Hepatic stellate cell (primary cell): ENCODE measurements at regions not wholly inside any gene's neighbourhood (a gene's known extent, or its start where the extent isn't known, plus 50 kb on each side); places are given as distances from the start of the nearest gene placed in this dataset.
"Not testable (repeated sequence)": the region's sequence is repeated elsewhere in the genome, so short reads cannot be mapped to it uniquely, and the experiment has no call there.

Experiments
- DNase-seq: peaks from one replicate; pipeline ENCODE4 v3.0.0; 2011; ENCODE audit warnings: low spot score

- no peak for DNase-seq
Measured at GRCh38 chr13:103663996-103664395, 597.8 kb upstream of the SLC10A2 start.

- DNase-seq: no peak
Measured at GRCh38 chr13:103656311-103656710, 590.1 kb upstream of the SLC10A2 start.

GRCh38 chr13:103640606-103641005 lies 574.4 kb upstream of the SLC10A2 start:
- DNase-seq: no peak

DNA sequence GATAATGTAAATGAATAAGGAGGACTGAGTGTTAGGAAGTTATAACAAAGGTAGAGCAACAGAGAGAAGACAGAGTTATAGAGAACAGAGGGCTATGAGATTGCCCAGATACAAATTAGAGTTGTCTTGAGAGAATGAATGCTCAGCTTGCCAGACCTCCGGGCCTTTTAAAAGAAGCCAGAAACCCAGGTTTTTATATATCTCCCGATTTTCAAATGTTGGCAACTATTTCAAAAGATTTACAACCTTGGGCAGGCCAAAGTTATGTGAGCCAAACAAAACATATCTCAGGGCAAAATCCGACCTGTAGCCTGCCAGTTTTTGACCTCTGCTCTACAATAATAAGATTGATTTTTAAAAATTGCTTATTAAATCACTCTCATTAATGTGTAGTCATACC lies 573.1 kb upstream of the SLC10A2 start:
- no peak for DNase-seq

DNA sequence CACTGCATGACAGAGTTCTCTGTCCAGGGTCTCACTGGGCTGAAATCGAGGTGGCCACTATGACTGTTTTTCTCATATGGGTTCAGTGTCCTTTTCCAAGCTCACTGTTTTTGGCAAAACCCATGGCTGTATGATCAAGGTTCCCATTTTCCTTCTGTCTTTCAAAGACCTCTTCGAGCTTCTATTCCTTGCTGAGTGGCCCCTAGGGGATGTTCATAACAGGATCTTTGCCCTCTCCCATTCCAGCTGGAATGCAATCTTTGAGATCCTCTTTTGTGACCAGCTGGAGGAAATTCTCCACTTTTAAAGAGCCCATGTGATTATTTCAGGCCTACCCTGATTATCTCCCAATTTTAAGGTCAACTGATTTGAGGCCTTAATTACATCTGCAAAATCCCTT lies 572.5 kb upstream of the SLC10A2 start:
- DNase-seq: no peak

DNA sequence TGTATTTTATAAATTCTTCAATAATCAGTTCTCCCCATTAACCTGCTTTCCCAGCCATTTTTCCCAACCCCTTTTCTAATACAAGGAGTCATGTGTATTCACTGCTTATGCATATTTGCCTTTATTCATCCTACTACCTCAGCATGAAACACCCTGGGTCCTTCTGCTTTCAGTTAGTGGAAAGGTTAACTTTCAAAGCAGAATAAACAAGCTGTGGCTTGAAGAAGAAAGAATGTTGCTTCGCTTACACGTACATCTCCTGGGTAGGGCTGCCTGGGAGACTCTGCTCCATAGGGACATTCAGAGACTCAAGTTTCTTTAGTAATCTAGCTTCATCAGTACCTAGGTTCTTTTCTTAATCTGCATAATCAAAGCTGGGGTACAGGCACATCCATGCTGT lies 567.8 kb upstream of the SLC10A2 start:
- DNase-seq: no peak

GRCh38 chr13:103625194-103625593 lies 559.0 kb upstream of the SLC10A2 start:
- no peak for DNase-seq

DNA sequence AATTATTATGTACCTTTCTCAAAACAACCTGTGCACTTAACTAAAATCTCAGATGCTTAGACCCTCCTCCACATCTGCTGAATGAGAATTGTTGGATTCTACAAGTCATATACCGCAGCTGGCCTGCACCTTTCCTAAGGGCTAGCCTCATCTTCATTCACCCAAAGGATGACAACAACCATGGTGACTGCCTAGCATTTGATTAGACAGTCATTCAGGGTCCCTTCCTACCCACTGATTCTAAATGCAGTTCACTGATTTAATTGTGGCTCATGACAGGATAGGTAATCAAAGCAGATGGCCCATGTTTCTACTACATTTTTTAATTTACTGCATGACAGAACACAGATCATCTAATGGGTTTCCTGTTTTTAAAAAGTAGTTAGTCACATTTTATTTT lies 551.9 kb upstream of the SLC10A2 start:
- DNase-seq: no peak

DNA sequence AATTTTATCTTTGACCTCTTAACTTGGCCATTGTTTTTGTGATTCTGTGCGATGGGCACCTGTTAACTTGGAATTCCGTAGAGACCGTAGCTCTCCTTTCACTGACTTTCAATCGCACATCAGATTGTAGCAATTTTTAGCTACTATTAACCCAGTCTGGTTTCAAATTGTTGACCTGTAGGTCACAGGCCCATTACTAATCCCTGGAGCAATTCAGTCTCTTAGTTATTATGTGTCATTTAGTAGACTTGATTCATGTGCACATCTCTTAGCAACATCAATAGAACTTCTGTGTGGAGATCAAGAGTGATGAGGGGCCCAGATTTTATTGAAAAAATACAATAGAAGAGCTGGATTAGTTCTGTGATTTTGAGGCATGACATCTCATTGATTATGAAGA lies 549.6 kb upstream of the SLC10A2 start:
- no peak for DNase-seq

DNA sequence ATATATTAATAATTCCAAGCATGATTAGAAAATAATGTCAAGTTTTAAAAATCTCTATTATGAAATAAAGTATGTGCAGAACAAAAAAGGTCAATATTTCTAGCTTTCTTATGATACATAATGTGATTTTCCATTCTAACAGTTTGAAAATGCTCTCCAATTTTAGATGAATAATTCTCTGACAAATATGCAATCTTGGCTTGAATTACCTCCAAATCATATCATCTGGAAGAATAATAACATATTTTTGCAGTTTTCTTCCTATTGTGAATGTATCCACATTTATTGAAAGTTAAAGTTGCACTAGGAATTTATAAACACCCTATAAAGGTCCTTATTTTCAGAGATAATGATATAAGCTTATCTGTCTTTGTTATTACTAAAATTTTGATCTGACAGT lies 548.5 kb upstream of the SLC10A2 start:
- DNase-seq: no peak

DNA sequence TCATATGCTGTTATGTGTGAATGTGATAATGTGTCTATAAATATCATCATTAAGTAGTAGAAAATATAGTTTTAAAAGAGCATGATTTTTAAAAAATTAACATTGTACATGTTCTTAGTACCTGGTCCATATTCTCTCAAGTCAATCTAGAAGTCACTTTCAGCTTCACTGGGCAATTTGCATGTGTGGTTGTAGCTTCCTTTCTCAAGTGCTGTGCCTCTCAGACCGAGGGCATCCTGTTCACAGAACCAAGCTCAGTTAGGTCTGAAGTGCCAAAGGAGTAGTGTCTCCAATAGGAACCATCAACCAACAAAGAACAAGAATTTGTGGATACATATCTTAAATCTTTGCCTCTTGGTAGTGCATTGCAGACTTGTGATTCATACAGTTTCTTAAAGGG lies 541.8 kb upstream of the SLC10A2 start:
- no peak for DNase-seq

GRCh38 chr13:103605546-103606326 lies 539.5 kb upstream of the SLC10A2 start:
- no peak for DNase-seq

GRCh38 chr13:103599870-103600269 lies 533.7 kb upstream of the SLC10A2 start:
- not testable (repeated sequence) for DNase-seq

GRCh38 chr13:103598671-103599070 lies 532.5 kb upstream of the SLC10A2 start:
- no peak for DNase-seq

DNA sequence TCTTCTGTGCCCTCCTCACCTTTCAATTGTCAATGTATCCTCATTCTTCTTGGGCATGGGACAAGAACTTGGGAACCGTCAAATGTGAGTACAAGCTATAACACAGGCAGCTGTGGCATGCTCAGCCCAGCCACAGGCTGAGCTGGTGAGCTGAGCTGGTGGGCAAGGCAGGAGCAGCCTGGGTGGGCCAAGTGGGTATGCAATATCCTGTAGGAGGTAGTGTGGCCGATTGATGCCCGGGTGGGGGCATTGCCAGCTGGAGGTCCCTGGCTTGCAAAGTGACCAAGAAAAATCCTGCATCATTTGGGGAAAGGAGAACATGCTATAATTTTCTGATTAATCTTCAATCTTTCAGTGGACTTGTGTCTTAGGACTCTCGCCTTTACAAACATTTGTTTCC lies 507.2 kb upstream of the SLC10A2 start:
- DNase-seq: no peak

DNA sequence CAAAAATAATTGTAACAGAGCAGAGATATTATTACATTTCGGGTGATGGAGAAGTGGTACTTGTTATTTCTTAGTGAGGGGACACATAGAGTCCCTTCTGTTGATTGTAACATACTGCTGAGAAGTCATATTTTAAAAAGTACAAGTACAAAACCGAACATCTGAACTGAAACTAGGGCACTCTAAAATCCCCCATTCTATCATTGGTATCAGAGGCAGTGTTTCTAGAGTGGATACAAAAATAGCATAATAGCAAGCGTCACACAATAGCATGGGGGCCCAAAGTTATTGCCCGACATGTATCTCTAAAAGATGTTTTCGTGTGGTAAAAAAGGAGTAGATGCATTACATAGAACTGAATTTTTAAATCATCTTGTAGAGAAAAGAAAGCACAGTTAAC lies 502.1 kb upstream of the SLC10A2 start:
- no peak for DNase-seq

GRCh38 chr13:103557878-103558277 lies 491.7 kb upstream of the SLC10A2 start:
- DNase-seq: no peak

- no peak for DNase-seq
Measured at GRCh38 chr13:103556681-103557080, 490.5 kb upstream of the SLC10A2 start.

DNA sequence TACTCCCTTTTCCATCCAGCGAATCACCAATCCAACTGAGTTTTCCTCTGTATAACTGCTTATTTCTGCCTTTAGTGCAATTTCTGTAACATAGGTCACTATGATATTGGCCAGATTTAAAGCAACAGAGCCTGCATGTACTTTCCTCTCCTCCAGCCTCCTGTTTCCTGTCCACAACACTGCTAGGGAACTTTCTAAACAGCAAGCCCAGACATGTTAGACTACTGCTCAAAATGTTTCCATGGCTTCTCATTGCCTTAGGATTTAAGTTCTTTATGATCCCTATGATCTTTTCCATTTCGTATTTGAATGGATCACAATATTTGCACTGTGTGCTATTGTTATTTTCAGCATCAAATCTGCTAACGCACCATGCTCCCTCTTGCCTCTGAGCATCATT lies 481.7 kb upstream of the SLC10A2 start:
- no peak for DNase-seq

GRCh38 chr13:103546271-103546670 lies 480.1 kb upstream of the SLC10A2 start:
- no peak for DNase-seq

DNA sequence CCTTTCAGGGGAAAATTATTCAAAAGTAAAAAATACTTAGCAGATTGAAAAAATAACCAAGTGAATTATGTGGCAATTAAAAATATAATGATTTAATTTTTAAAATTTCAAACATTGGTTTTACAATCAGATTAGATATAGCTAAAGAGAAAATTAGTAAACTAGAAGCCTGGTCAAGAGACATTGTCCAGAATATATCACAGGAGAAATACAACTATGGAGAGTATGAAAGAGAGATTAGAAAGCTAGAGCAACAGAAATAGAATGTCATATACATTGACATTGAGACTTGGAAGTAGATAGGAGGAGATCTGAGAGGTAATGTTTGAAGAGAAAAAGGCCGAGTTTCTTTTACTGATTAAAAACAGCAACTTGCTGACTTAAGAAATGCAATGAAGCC lies 476.4 kb upstream of the SLC10A2 start:
- no peak for DNase-seq

- DNase-seq: no peak
Measured at GRCh38 chr13:103540382-103540765, 474.2 kb upstream of the SLC10A2 start.

DNA sequence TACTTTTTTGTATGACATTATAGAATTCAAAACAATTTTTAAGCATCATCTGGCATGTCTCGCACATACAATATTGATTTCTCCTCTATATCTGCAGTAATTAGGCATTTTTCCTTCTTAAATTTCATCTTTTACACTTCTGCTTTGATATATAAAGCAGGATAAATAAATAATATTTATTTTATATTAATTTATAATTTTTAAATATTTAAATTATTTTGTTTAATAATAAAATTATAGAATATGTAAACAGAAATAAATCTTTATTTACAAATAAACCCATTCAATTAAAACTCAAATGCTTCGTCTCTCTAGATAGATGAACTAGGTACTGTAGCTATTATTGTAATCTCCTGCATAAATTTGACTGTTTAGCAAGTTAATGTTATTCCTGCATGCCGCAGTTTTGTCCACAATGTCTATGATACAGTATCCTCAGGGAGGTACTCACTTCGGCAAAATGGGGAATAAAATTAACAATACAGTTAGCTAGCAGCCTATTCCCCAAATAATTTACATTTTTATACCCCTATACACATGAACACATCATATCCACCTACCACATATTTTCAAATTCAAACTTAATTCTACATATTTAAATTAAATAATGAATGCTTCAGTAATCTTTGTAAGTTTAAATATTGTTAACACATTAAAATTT lies 473.6 kb upstream of the SLC10A2 start:
- DNase-seq: no peak

- no peak for DNase-seq
Measured at GRCh38 chr13:103539265-103539664, 473.0 kb upstream of the SLC10A2 start.
